ENCODE measurements at regions not wholly inside any gene's neighbourhood (a gene's known extent, or its start where the extent isn't known, plus 50 kb on each side); places are given as distances from the start of the nearest gene placed in this dataset.

- TF ChIP-seq CTCF (IDR thresholded peaks at IDR 0.05; ENCODE audit: low read depth, low read length): no peak
- no peak for TF ChIP-seq EZH2phosphoT487 (IDR thresholded peaks at IDR 0.05; ENCODE audit: low read depth)
Observed at GRCh38 chr10:44178856-44179255, 206.0 kb downstream of the CXCL12 start.
